HG03378 (cell line): ENCODE measurements at regions not wholly inside any gene's neighbourhood (a gene's known extent, or its start where the extent isn't known, plus 50 kb on each side); places are given as distances from the start of the nearest gene placed in this dataset.

Experiments used
- ATAC-seq: cut with Tn5 transposase; IDR thresholded peaks from one replicate; pipeline ENCODE4 v1.9.1; 2021; ENCODE audit warnings: mild to moderate bottlenecking, moderate library complexity; ENCODE audit not compliant: unreplicated experiment

- no peak for ATAC-seq
These were observed 723.7 kb upstream of the TBX3 start for GRCh38 chr12:115407723-115408122.

GRCh38 chr12:115407036-115407435 is 723.1 kb upstream of the TBX3 start:
- ATAC-seq: no peak

- no peak for ATAC-seq
These were observed 721.5 kb upstream of the TBX3 start for GRCh38 chr12:115405471-115405860.

GRCh38 chr12:115404761-115405470 is 720.9 kb upstream of the TBX3 start:
- no peak for ATAC-seq

- no peak for ATAC-seq
These were observed 719.7 kb upstream of the TBX3 start for GRCh38 chr12:115403689-115404088.

- no peak for ATAC-seq
These were observed 719.3 kb upstream of the TBX3 start for GRCh38 chr12:115403253-115403652.

- ATAC-seq: no peak
These were observed 718.6 kb upstream of the TBX3 start for GRCh38 chr12:115402443-115403180.

GRCh38 chr12:115401761-115402160 is 717.8 kb upstream of the TBX3 start:
- ATAC-seq: no peak

- ATAC-seq: no peak
These were observed 716.0 kb upstream of the TBX3 start for GRCh38 chr12:115400011-115400410.

GRCh38 chr12:115398311-115398781 is 714.4 kb upstream of the TBX3 start:
- no peak for ATAC-seq

- no peak for ATAC-seq
These were observed 712.6 kb upstream of the TBX3 start for GRCh38 chr12:115396567-115396966.

- no peak for ATAC-seq
These were observed 710.7 kb upstream of the TBX3 start for GRCh38 chr12:115394496-115395220.

- no peak for ATAC-seq
These were observed 704.2 kb upstream of the TBX3 start for GRCh38 chr12:115388139-115388538.

- ATAC-seq: no peak
These were observed 703.5 kb upstream of the TBX3 start for GRCh38 chr12:115387467-115387901.

- no peak for ATAC-seq
These were observed 703.0 kb upstream of the TBX3 start for GRCh38 chr12:115386946-115387345.

- no peak for ATAC-seq
These were observed 701.2 kb upstream of the TBX3 start for GRCh38 chr12:115385141-115385540.

GRCh38 chr12:115384391-115384790 is 700.4 kb upstream of the TBX3 start:
- ATAC-seq: no peak

GRCh38 chr12:115383668-115384067 is 699.7 kb upstream of the TBX3 start:
- ATAC-seq: no peak

GRCh38 chr12:115382681-115383080 is 698.7 kb upstream of the TBX3 start:
- ATAC-seq: no peak

- ATAC-seq: no peak
These were observed 696.7 kb upstream of the TBX3 start for GRCh38 chr12:115380546-115381120.

GRCh38 chr12:115378291-115378690 is 694.3 kb upstream of the TBX3 start:
- ATAC-seq: no peak
